Tibial nerve (tissue), 3 donors: ENCODE measurements at regions not wholly inside any gene's neighbourhood (a gene's known extent, or its start where the extent isn't known, plus 50 kb on each side); places are given as distances from the start of the nearest gene placed in this dataset.

ENCODE experiments used
- CTCF ChIP-seq, 5 experiments: fragments of 200-600 bp in 3 of 5; fragments of 450-650 bp in 2 of 5; sonication (generic) in 3 of 5; IDR thresholded peaks; one replicate each; pipeline ENCODE4 v1.5.1; 2016 to 2019; ENCODE audit warnings: antibody characterized with exemption in 5 of 5, mild to moderate bottlenecking in 3 of 5, moderate library complexity in 2 of 5
- POLR2A ChIP-seq, 2 donors: fragments of 450-650 bp; IDR thresholded peaks; one replicate each; pipeline ENCODE4 v1.6.1; 2017; ENCODE audit warnings: antibody characterized with exemption in 2 of 2, mild to moderate bottlenecking in 2 of 2, moderate library complexity in 2 of 2

- no peak for TF ChIP-seq CTCF (IDR thresholded peaks at IDR 0.05)
- no peak for TF ChIP-seq POLR2A (IDR thresholded peaks at IDR 0.05)
These were observed 70.1 kb upstream of the TMLHE start for GRCh38 chrX:155682834-155683233.
